ENCODE measurements at regions not wholly inside any gene's neighbourhood (a gene's known extent, or its start where the extent isn't known, plus 50 kb on each side); places are given as distances from the start of the nearest gene placed in this dataset.

- TF ChIP-seq JUND (IDR thresholded peaks at IDR 0.05) (no peak), CTCF (IDR thresholded peaks at IDR 0.05; ENCODE audit: low read depth, low read length, missing input control) (no peak), YY1 (IDR thresholded peaks at IDR 0.05) (no peak), HNF4G (IDR thresholded peaks at IDR 0.05) (no peak), TAF1 (conservative IDR thresholded peaks at IDR 0.05) (no peak), RXRA (IDR thresholded peaks at IDR 0.05) (no peak), EGR1 (IDR thresholded peaks at IDR 0.05; ENCODE audit: low read depth in 2 of 2) (no peak)
- TF ChIP-seq, protein P1, sequence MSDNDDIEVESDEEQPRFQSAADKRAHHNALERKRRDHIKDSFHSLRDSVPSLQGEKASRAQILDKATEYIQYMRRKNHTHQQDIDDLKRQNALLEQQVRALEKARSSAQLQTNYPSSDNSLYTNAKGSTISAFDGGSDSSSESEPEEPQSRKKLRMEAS (IDR thresholded peaks at IDR 0.05): no peak
- TF ChIP-seq, protein P2, sequence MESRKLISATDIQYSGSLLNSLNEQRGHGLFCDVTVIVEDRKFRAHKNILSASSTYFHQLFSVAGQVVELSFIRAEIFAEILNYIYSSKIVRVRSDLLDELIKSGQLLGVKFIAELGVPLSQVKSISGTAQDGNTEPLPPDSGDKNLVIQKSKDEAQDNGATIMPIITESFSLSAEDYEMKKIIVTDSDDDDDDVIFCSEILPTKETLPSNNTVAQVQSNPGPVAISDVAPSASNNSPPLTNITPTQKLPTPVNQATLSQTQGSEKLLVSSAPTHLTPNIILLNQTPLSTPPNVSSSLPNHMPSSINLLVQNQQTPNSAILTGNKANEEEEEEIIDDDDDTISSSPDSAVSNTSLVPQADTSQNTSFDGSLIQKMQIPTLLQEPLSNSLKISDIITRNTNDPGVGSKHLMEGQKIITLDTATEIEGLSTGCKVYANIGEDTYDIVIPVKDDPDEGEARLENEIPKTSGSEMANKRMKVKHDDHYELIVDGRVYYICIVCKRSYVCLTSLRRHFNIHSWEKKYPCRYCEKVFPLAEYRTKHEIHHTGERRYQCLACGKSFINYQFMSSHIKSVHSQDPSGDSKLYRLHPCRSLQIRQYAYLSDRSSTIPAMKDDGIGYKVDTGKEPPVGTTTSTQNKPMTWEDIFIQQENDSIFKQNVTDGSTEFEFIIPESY (IDR thresholded peaks at IDR 0.05): no peak
These were observed 57.7 kb upstream of the RPS23 start for GRCh38 chr5:82335806-82336205.
